Lower lobe of right lung (tissue), 2 donors: ENCODE measurements at regions not wholly inside any gene's neighbourhood (a gene's known extent, or its start where the extent isn't known, plus 50 kb on each side); places are given as distances from the start of the nearest gene placed in this dataset.

Source experiments
- ATAC-seq, 2 donors: fragments of 200-7000 bp; cut with Tn5 transposase; one replicate each; pipeline ENCODE4 v1.9.1; 2020 to 2022; ENCODE audit warnings: mild to moderate bottlenecking in 2 of 2, moderate library complexity in 2 of 2
- DNase-seq: peaks from one replicate; pipeline ENCODE4 v3.0.0-alpha.2; 2020
- H3K27ac ChIP-seq: fragments of 200-600 bp; one replicate; pipeline ENCODE4 v1.8.0; 2022
- H3K27me3 ChIP-seq: fragments of 200-600 bp; one replicate; pipeline ENCODE4 v1.8.0; 2022; ENCODE audit warnings: low read depth
- H3K36me3 ChIP-seq: fragments of 200-600 bp; one replicate; pipeline ENCODE4 v1.8.0; 2022; ENCODE audit warnings: mild to moderate bottlenecking
- H3K4me1 ChIP-seq: fragments of 200-600 bp; one replicate; pipeline ENCODE4 v1.8.0; 2022
- H3K4me3 ChIP-seq: fragments of 200-600 bp; one replicate; pipeline ENCODE4 v1.8.0; 2022; ENCODE audit warnings: mild to moderate bottlenecking
- H3K9me3 ChIP-seq: fragments of 200-600 bp; one replicate; pipeline ENCODE4 v1.8.0; 2022
- intact Hi-C: fragments of 100-400 bp; cut with DNase I; formaldehyde crosslinking; loops from one replicate; pipeline ENCODE4 v1.11.0; 2022
- TF ChIP-seq, protein P1 (sequence below): fragments of 200-600 bp; IDR thresholded peaks from one replicate; pipeline ENCODE4 v1.8.0; 2022; ENCODE audit warnings: antibody characterized with exemption, mild to moderate bottlenecking
- donor health status: DM: no; HTN: yes; CAD: no; lungs with severe emphysema.

DNA sequence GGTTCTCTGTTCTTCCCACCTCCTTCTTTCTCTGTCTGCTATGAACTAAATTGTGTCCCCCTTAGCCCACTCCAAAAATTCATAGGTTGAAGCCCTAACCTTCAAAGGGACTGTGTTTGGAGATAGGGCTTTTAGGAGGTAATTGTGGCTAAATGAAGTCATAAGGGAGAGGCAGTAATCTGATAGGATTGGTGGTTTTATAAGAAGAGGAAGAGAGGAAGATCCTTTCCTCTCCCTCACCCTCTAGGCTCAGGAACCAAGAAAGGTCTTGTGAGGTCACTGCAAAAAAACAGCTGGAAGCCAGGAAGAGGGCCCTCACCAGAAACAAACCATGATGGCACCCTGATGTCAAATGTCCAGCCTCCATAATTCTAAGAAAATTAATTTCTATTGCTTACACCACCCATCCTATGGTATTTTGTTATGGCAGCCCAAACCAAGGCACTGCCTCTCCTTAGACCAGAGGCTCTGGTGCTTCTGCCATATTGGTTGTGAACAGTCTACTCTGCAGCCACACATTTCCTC is 135.1 kb upstream of the COL21A1 start:
- no peaks in the 10 kb centered on the region for H3K27me3 ChIP-seq
- DNase-seq (no peak), ATAC-seq (no peak)
- H3K4me3 ChIP-seq: no peak overlapping the region
- TF ChIP-seq, protein P1, sequence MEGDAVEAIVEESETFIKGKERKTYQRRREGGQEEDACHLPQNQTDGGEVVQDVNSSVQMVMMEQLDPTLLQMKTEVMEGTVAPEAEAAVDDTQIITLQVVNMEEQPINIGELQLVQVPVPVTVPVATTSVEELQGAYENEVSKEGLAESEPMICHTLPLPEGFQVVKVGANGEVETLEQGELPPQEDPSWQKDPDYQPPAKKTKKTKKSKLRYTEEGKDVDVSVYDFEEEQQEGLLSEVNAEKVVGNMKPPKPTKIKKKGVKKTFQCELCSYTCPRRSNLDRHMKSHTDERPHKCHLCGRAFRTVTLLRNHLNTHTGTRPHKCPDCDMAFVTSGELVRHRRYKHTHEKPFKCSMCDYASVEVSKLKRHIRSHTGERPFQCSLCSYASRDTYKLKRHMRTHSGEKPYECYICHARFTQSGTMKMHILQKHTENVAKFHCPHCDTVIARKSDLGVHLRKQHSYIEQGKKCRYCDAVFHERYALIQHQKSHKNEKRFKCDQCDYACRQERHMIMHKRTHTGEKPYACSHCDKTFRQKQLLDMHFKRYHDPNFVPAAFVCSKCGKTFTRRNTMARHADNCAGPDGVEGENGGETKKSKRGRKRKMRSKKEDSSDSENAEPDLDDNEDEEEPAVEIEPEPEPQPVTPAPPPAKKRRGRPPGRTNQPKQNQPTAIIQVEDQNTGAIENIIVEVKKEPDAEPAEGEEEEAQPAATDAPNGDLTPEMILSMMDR: no peak
- H3K9me3 ChIP-seq: no peaks in the 10 kb centered on the region
- H3K27ac ChIP-seq: no peak overlapping the region
- intact Hi-C loops: no loop called here
- no peaks in the 10 kb centered on the region for H3K36me3 ChIP-seq
- no peaks in the 10 kb centered on the region for H3K4me1 ChIP-seq

DNA sequence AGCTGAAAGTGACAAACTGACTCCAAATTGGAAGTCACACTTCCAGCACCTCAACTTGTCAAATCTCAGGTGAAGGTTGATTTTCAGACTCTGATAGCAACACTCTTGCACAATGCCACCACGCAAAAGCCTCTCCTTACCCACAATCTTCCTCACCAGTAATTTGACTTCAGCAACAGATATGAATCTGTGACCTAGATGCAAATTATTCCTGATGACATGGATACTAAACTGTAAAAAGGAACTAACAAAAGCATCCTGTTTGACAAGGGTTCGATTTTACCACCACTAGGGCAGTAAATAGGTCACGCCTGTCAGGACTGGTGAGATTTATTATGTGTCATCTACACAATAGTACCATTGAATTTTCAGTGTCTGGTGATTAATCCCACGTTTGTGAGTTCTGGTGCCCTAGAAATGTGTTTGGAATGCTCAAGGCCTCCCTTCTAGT is 134.4 kb upstream of the COL21A1 start:
- TF ChIP-seq, protein P1: no peak
- no peak overlapping the region for H3K4me3 ChIP-seq
- DNase-seq (no peak), ATAC-seq (no peak)
- H3K27ac ChIP-seq: no peak overlapping the region
- H3K9me3 ChIP-seq: no peaks in the 10 kb centered on the region
- intact Hi-C loops: no loop called here
- no peaks in the 10 kb centered on the region for H3K27me3 ChIP-seq
- no peaks in the 10 kb centered on the region for H3K36me3 ChIP-seq
- no peaks in the 10 kb centered on the region for H3K4me1 ChIP-seq

DNA sequence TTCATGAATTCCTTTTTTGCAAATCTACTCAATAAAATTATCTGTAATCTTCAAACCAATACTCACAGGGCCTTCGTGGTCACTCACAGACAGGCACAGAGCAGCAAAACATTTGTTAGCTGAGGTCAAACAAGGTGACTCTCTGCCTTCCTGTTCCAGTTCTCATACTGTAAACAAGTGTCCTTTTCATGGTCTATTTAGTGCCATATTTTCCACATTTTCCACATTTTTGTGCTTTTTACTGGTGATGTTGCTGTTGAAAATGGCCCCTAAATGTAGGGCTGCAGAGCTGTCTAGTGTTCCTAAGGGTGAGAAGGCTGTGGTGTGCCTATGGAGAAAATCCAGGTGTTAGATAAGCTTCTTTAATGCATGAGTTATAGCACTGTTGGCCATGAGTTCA is 133.1 kb upstream of the COL21A1 start:
- intact Hi-C loops: no loop called here
- TF ChIP-seq, protein P1: no peak
- H3K9me3 ChIP-seq: no peaks in the 10 kb centered on the region
- H3K36me3 ChIP-seq: no peaks in the 10 kb centered on the region
- H3K4me3 ChIP-seq: no peak overlapping the region
- no peak for ATAC-seq
- H3K27me3 ChIP-seq: no peaks in the 10 kb centered on the region
- DNase-seq: no peak
- no peak overlapping the region for H3K27ac ChIP-seq
- H3K4me1 ChIP-seq: peaks cover 5% of the 10 kb centered on the region

DNA sequence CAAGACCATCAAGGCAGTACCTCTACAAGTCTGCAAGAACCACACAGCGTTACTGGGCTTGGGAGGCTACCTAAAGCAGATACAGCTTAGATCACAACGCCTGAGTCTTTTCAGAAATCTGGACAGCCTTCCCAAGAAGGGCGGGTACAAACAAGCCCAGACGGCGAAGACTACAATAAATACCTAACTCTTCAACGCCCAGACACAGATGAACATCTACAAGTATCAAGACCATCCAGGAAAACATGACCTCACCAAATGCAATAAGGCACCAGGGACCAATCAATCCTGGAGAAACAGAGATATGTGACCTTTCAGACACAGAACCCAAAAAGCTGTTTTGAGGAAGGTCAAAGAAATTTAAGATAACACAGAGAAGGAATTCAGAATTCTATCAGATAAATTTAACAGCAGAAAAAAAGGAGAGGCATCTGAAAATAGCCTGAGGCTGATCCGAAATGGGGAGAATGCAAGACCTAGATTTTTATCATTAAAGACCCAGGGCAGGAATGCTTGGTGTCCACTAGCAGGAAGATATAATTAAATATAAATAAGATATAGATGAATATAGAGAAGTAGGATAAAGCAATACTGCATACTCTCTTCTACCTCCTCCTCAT is 131.7 kb upstream of the COL21A1 start:
- no peaks in the 10 kb centered on the region for H3K9me3 ChIP-seq
- DNase-seq: no peak
- H3K4me3 ChIP-seq: no peak overlapping the region
- no peak for ATAC-seq
- no peaks in the 10 kb centered on the region for H3K27me3 ChIP-seq
- H3K36me3 ChIP-seq: no peaks in the 10 kb centered on the region
- peaks cover 8% of the 10 kb centered on the region for H3K4me1 ChIP-seq
- H3K27ac ChIP-seq: no peak overlapping the region
- intact Hi-C loops: no loop called here
- TF ChIP-seq, protein P1: no peak

DNA sequence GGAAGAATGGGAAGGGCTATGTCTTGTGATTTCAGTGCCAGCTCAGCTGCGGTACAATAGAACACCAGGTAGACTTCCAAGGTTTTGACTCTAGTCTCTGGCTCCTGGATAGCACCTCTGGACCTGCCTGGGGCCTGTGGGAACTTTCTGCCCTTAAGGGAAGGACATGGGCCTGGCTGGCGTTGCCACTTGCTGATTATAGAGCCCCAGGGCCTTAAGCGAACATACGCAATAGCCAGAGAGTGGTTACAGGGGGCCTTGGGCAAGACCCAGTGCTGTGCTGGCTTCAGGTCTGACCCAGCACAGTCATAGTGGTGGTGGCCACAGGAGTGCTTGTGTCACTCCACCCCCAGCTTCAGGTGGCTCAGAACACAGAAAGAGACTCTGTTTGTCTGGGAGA is 131.1 kb upstream of the COL21A1 start:
- TF ChIP-seq, protein P1: no peak
- H3K27ac ChIP-seq: no peak overlapping the region
- ATAC-seq (no peak), DNase-seq (no peak)
- H3K4me3 ChIP-seq: no peak overlapping the region
- H3K9me3 ChIP-seq: no peaks in the 10 kb centered on the region
- intact Hi-C loops: no loop called here
- H3K27me3 ChIP-seq: no peaks in the 10 kb centered on the region
- no peaks in the 10 kb centered on the region for H3K36me3 ChIP-seq
- H3K4me1 ChIP-seq: peaks cover 8% of the 10 kb centered on the region
